Iris pigment epithelial cell (primary cell): ENCODE measurements at regions not wholly inside any gene's neighbourhood (a gene's known extent, or its start where the extent isn't known, plus 50 kb on each side); places are given as distances from the start of the nearest gene placed in this dataset.
A peak's percentile ranks its signal among the peaks of the same experiment; 100 is the strongest.
"Not testable (repeated sequence)": the region's sequence is repeated elsewhere in the genome, so short reads cannot be mapped to it uniquely, and the experiment has no call there.

Experiments used
- DNase-seq: peaks from one replicate; pipeline ENCODE4 v3.0.0-alpha.2; 2011; ENCODE audit warnings: low read depth

DNA sequence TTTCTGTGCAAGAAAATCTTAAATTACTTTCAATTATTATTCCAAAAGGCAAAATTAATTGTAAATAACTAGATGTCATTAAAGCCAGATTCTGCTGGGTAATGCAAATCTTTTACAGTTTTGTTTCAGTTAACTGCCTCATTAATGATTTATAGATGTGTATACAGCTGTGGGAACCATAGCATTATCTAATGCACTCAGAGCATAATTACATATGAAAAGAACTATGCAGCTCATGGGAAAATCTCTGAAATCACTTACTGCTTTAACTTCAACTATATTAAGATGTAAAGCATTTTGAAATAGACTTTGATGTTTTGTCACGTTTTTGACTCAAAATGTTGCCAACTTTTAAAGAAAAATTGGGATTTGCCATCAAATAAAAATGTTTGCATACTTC is 630.3 kb upstream of the KLHL4 start:
- DNase-seq = no peak

DNA sequence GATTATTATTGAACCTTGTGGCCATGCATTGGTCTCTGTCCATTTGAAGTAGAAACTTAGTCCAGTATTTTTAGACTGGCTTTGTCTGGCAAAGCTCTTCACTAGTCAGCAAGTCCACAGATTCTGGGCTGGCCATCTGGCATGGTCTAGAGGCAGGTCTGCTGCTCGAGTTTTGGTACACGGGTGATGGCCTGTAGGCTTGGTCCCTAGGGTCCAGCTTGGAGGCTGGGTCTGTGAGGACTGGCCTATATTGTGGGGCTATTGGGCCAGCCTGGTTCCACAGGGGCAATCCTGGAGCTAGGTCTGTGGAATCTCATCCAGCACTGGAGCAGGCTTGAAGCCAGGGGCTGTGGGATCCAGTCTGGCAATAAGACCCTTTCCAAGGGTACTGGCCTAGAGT is 607.6 kb upstream of the KLHL4 start:
- DNase-seq = no peak

DNA sequence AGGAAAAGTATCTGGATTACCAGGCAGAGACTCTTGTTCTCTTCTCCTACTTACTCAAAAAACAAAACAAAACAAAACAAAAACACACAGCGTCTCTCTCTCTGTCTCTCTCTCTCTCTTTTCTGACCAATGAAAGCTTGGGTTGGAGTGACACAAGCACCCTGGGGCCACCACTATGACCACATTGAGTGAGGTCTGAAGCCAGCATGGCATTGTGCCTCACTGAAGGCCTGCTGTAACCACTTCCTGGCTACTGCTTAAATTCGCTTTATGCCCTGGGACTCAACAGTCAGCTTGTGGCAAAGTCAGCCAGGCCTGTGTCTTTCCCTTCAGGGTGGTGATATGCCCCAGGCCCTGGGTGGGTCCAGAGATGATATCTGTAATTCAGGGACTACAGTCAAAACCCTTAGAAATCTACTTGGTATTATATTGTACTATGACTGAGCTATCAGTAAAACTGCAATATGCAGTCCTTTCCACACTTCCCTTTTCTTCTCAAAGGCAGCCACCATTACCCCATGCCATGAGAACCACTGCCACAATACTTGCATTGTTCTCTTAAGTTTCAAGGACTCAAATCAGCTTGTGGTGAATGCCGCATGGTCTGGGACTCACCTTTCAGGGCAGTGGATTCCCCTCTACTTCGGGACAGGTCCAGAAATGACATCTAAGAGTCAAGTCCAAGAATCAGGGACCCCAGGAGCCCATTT is 606.8 kb upstream of the KLHL4 start:
- no peak for DNase-seq

DNA sequence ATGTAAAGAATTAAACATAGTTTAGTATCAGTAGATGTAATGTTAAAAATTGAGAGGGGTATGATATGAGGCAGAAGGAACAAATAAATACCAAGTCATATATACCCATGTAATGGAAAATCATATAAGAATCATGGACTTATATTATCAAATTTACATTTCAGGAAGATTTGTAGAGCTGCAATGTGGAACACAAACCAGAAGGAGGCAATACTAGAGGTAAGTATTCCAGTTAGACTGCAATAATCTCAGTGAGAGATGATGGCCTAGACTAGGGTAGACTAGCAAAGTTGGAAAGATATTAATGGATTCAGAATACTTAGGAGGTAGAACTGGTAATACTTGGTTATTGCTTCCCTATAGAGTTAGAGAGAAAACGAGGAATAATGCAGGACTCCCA is 603.0 kb upstream of the KLHL4 start:
- no peak for DNase-seq

DNA sequence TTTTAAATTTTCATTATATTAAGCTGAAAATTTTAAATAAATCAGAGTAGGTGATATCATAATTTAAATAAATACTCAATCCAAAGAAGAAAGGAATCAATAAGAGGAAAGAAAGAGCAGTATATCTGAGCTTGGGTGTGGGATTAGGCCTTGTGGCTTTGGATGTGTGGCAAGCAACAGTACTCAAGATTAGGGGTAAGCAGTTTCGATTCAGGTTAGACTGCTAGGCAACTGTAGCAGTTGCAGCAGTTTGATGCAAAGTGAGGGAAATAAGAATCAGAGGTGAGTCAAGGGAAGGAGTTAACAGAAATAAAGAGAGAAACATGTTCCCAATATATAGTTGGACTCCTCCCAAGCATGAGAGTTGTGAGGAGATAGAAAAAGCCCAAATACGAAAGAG is 599.6 kb upstream of the KLHL4 start:
- no peak for DNase-seq

DNA sequence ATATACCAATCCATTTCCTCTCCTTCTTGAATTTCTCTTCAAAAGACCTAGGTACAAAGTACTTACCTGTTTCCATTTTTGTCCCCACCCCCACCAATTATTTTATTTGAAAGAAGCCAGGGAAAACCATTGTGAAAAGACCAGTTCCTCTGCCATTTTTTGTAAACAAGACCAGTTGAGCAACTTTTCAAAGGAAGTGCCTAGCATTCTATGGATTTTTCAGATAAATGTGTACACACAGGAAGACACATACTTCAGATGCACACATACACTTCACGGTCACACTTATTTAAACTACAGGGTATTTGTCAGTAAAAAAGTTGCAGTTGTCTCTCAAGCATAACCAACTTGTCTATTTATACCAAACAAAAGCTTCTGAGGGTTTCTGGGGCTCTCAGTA is 587.2 kb upstream of the KLHL4 start:
- no peak for DNase-seq

DNA sequence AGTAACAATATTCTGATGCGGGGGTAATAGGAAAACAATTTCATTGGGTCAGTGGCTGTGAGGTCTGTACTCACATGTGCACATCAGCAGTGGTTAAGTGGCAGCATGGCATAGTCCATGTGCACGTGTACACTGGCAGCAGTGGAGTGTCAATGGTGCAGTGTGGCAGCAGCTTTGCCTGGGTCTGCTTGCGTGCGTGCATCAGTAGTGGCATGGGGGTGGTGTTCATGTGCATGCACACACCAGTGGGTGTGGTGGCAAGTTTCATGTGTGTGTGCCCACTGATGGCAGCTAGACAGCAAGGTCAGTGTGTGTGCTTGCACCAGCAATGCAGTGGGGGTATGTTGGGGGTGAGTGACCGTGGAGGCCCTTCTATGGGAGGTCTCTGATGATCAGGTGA is 581.6 kb upstream of the KLHL4 start:
- DNase-seq = no peak

DNA sequence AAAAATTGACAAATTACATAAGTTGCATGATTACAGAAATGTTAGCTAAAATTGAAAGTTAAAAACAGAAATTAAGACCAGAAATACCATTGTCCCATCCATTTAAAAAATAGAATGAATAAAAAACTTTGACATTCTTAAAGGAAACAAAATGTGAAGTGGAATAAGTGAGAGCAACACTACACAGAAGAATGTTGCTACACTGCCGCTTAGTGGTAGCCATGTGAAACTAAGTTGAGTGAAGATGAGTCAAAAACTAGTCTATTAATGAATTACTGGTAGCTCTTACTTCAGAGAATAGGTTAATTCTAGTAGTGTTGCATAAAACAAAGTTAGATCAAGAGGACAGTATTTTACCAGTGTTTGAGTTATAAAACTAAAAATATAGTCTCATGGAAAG is 571.0 kb upstream of the KLHL4 start:
- DNase-seq = peak; percentile 23

DNA sequence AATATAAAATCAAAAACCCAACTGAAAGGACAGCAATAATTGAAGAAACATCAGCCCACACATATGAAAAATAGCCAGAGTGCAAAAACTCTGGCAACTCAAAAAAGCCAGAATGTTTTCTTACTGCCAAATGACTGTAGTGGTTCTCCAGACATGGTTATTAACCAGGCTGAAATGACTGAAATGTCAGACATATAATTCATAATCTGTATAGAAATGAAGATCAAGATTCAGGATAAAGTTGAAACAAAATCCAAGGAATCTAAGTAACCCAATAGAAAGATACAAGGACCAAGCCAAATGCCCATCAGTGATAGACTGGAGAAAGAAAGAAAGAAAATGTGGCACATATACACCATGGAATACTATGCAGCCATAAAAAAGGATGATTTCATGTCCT is 553.3 kb upstream of the KLHL4 start:
- DNase-seq = no peak

DNA sequence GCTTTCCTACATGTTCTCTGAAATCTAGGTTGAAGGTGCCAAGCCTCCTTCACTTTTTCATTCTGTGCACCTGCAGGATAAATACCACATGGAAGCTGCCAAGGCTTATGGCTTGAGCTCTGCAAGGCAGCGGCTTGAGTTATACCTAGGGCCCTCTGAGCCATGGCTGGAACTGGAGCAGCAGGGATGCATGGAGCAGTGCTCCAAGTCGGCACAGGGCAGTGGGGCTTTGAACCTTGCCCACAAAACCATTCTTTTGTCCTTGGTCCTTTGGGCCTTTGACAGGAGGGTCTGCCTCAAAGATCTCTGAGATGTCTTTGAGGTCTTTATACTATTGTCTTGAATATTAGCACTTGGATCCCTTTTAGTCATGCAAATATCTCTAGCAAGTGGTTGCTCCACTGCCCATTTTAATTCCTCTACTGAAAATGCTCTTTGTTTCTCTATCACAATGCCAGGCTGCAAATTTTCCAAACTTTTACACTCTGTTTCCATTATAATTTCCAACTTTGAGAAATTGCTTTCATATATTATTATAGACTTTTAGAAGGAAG is 536.2 kb upstream of the KLHL4 start:
- no peak for DNase-seq

DNA sequence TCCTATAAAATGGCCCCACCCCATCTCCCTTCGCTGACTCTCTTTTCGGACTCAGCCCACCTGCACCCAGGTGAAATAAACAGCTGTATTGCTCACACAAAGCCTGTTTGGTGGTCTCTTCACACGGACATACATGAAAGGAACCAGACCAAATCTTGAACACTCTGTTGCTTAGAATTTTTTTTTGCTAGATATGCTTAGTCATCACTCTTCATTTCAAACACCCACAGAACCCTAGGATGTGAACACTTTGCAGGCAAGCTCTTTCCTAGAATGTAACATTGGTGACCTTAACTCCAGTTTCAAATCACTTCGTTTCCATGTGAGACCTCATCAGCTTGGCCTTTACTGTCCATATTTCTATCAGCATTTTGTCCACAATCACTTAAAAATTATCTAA is 530.3 kb upstream of the KLHL4 start:
- not testable (repeated sequence) for DNase-seq

DNA sequence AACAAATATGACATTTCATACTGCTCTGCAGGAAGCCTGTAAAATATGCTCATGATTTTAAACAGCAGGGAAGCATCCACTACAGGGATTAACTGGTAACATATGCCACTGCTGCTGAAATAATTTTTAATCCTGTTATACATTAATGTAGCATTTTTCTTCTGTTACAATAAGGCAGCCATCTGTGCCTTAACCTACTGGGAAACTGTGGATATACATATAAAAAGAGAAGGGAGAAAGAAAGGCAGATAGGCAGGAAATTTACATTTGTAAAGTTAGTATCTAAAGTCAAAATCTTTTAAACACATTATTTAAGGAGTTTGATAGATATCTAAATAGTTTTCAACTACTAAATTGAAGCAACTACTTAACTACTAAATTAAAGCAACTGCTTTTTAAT is 514.6 kb upstream of the KLHL4 start:
- DNase-seq = no peak

DNA sequence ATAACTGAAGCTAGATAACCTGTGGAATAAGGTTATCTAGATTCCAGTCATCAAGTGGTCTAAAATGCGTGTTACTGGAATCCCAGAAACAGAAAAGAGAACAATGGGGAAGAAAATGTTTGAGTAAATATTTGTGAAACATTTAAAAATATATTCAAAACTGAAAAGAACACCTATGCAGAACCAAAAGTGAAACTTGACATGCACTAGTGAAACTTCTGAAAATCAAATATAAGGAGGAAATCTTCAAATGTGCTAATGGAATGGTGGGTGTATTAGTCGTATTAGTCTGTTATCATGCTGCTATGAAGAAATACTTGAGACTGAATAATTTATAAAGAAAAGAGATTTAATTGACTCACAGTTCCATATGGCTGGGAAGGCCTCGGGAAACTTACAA is 512.4 kb upstream of the KLHL4 start:
- no peak for DNase-seq

DNA sequence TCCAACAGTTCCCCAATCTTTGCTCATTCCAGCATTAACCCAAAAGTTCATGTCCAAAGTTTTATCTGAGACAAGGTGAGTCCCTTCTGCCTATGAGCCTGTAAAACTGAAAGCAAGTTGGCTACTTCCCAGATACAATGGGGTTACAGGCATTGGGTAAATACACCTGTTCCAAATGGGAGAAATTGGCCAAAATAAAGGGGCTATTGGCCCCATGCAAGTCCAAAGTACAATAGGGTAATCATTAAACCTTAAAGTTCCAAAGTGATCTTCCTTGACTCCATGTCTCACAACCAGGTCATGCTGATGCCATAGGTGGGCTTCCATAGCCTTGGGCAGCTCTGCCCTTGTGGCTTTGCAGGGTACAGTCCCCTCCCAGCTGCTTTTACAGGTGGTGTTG is 511.7 kb upstream of the KLHL4 start:
- no peak for DNase-seq

DNA sequence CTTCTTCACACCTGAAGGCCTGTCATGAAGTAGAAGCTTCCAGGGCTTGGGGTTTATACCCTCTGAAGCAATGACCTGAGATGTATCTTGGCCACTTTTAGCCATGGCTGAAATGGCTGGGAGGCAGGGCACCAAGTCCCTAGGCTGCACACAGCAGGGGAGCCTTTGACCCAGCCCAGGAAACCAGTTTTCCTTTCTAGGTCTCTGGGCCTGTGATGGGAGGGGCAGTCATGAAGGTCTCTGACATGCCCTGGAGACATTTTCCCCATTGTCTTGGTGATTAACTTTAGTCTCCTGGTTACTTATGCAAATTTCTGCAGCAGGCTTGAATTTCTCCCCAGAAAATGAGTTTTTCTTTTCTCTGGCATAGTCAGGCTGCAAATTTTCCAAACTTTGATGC is 511.0 kb upstream of the KLHL4 start:
- DNase-seq = no peak

DNA sequence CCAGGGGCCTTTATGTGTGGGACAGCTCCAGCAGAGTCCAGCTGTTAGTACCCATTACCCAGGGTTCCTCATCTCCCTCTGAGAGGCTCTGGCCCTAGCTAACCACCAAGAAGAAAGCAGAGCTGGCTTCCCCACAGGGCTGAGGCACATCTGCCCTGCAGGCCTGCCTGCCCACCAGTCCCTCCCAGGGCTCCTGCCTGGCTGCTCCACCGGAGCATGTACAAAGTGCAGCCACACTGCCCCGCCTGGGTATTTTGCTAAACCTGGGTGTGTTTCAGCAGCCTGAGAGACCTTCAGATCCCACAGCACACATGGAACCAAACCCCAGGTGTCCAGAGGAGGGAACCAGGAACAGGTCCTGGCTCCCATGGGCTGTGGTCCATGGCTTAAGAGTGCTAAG is 500.4 kb upstream of the KLHL4 start:
- no peak for DNase-seq

DNA sequence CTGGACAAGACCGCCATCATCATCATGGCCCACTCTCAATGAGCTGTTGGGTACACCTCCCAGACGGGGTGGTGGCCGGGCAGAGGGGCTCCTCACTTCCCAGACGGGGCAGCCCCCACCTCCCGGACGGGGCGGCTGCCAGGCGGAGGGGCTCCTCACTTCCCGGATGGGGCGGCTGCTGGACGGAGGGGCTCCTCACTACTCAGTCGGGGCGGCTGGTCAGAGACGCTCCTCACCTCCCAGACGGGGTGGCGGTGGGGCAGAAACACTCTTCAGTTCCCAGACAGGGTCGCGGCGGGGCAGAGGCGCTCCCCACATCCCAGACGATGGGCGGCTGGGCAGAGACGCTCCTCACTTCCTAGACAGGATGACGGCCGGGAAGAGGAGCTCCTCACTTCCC is 484.5 kb upstream of the KLHL4 start:
- not testable (repeated sequence) for DNase-seq

DNA sequence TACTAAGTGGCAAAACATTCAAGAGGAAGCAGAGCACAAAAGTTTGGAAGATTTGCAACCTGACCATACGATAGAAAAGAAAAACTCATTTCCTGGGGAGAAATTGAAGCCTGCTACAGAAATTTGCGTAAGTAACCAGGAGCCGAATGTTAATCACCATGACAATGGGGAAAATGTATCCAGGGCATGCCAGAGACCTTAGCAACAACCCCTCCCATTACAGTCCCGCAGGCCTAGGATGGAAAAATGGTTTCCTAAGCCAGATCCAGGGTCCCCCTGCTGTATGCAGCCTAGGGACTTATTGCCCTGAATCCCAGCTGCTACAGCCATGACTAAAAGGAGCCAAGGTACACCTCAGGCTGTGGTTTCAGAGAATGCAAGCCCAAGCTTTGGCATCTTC is 472.2 kb upstream of the KLHL4 start:
- DNase-seq = no peak

DNA sequence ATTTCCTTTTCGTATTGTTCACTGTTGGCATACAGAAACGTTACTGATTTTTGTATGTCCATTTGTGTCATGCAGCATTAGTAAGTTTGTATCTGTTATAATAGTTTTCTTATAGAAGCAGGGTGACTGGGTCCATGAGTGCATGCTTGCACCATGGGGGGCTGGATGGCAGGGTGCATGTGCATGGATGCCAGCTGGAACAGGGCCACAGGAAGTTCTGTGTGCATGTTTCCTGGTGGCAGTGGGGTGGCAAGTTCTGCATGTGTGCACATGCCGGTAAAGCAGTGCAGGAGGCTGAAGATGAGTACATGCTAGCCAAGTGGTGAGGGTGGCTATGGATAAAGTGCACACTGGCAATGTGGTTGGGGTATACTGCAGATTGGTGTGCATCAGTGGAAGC is 468.0 kb upstream of the KLHL4 start:
- DNase-seq = no peak

DNA sequence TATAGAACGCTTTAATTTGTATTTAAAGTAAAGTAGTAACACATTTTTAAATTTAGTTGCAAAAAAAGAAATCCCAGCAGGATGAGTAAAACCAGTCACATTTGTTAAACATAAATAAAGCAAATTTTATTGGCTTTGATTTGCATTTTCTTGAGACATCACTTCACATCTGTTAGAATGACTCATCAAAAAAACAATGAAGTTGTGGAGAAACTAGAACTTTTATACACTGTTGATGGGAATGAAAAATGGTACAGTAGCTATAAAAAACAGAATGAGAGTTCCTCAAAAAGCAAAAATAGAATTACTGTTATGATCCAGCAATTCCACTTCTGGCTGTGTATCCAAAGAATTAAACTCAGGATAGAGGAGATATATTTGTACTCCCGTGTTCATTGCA is 454.0 kb upstream of the KLHL4 start:
- DNase-seq = no peak

DNA sequence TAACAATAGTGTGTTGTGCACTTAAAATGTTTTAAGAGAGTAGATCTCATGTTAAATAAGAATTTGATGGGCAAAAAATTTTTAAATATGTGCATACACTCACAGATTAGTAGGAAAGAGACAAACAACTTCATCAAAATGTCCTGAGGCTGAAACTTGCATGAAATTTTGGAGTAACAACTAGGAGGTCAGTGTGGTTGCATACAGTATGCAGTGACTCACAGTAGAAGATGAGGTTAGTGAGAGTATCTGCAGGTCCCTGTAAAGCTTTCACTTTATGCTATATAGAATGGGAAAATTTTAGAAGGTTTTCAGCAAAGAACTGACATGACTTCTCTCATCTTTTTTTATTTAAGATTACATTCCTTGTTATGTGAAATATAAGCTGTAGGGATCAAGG is 453.1 kb upstream of the KLHL4 start:
- DNase-seq = no peak

DNA sequence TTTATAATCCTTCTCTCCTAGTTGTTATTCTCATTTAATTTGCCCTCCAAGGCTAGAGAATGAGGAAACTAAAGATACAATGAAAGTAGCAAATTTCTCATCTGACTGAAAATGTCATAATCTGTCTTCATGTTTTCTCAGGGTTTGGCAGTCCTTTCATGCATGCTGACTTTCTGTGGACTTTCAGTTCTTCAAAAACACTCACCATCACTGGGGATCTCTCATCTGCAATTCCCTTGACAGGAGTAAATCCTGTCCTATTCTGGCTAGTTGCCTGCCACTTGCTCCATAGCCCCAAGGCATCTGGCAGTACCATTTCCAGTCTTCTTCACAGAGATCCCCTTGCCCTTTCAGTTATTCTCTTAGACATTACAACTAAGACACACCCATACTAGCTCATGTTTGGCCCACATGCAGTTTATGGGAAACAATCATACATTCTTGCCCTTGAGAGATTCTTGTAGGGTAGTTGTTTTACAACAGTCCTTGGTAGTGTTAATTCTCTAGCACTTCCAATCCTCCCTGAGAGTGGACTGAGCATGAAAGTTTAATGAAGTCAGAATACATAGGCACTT is 449.7 kb upstream of the KLHL4 start:
- DNase-seq = no peak

DNA sequence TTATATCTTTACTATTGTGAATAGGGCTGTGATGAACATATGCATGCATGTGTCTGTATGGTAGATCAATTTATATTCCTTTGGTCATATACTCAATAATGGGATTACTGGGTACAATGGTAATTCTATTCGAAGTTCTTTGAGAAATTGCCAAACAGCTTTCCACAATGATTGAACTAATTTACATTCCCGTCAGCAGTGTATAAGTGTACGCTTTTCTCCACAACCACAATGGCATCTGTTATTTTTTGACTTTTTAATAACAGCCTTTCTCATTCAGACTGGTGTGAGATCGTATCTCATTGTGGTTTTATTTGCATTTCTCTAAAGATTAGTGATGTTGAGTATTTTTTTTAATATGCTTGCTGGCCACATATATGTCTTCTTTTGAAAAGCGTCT is 439.4 kb upstream of the KLHL4 start:
- no peak for DNase-seq

DNA sequence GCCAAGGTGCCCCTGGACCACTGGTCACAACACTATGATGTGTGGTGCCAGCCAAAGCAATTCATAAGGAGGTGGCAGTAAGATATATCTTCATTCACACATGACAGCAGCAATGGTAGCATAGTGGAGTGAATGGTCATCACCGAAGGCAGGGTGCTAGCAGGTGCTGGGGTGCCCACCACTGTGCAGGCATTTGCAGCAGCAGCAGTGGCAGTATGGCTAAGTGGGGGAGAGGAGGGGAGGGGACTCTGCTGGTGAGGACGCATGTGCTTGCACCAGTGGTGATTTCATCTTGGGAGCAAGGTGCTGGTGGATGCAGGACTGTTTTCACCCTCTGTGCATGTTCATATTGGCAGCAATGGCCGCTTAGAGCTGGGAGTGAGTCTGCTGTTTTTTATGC is 419.1 kb upstream of the KLHL4 start:
- no peak for DNase-seq
